ENCODE measurements at regions not wholly inside any gene's neighbourhood (a gene's known extent, or its start where the extent isn't known, plus 50 kb on each side); places are given as distances from the start of the nearest gene placed in this dataset.

DNA sequence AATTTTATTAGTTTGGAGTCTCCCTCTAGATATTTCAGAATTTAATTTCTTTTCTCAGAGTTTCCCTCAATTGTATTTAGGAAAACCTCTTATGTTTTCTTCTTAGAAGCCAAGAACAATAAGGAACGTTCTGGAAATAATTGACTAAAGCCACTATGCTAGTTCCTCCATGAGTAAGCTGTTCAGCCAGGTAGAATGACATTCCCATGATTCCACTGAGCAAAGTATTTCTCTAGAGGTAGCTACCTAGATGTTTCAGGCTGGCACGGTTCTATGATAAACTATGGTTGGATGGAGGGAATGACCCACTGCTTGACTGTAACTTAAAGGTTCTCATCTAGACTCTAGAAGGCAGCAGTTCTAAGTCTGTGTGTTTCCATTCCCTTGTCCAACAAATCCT lies 62.4 kb downstream of the CLDN17 start:
- POLR2A ChIA-PET (ENCODE audit: low non-redundant PET): no interaction called here
- H3K27ac ChIP-seq: no peak overlapping the region
- TF ChIP-seq, protein P1, sequence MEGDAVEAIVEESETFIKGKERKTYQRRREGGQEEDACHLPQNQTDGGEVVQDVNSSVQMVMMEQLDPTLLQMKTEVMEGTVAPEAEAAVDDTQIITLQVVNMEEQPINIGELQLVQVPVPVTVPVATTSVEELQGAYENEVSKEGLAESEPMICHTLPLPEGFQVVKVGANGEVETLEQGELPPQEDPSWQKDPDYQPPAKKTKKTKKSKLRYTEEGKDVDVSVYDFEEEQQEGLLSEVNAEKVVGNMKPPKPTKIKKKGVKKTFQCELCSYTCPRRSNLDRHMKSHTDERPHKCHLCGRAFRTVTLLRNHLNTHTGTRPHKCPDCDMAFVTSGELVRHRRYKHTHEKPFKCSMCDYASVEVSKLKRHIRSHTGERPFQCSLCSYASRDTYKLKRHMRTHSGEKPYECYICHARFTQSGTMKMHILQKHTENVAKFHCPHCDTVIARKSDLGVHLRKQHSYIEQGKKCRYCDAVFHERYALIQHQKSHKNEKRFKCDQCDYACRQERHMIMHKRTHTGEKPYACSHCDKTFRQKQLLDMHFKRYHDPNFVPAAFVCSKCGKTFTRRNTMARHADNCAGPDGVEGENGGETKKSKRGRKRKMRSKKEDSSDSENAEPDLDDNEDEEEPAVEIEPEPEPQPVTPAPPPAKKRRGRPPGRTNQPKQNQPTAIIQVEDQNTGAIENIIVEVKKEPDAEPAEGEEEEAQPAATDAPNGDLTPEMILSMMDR (conservative IDR thresholded peaks at IDR 0.05; ENCODE audit: low read depth): no peak
- no peak for DNase-seq (ENCODE audit: low spot score)
- CTCF ChIA-PET: interaction anchor here (0.5 kb wide), 1 partner anchor 305 kb away, joined by 3 read pairs; no protein-coding TSS in a partner anchor

DNA sequence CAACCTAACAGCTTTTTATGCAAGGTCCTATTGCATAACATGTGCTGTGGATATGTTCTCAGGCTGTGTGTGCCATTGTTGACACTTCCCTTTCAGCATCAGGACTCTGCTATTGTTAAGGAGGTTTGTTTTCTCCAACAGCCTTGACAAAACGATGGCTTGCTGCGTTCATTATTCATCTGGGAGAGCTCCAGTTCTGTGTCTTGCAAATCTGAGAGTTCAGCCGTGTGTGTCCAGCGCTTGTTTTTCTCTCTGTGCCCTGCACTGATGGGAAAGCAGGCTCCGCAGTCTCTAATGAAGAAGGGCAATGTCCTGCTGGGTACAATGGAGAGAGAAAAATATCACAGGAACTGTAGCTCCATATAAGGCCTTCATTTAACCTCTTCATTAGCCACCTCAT lies 63.7 kb downstream of the CLDN17 start:
- ChIA-PET CTCF (no interaction called here), POLR2A (ENCODE audit: low non-redundant PET) (no interaction called here)
- no peak for DNase-seq (ENCODE audit: low spot score)
- no peak overlapping the region for H3K27ac ChIP-seq
- TF ChIP-seq, protein P1 (conservative IDR thresholded peaks at IDR 0.05; ENCODE audit: low read depth): no peak

DNA sequence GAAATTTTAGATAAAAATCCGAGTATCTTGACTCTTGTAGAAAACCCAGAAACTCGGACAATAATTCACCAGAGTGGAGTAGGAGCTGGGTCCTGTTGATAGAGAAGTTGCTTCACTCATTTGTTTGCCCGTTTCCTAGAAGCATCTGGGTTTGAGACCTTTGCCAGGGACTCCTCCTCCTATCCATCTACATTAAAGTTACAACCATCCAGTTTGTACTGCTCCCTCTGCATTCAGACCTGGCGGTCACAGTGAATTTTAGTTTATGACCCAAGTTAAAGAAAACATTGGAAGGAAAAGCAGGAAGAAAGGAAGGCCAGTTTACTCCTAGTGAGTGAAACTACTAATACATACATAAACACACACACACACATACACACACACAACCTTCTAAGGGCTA lies 64.6 kb downstream of the CLDN17 start:
- ChIA-PET POLR2A (ENCODE audit: low non-redundant PET) (no interaction called here), CTCF (no interaction called here)
- H3K27ac ChIP-seq: no peak overlapping the region
- TF ChIP-seq, protein P1 (conservative IDR thresholded peaks at IDR 0.05; ENCODE audit: low read depth): no peak
- no peak for DNase-seq (ENCODE audit: low spot score)

DNA sequence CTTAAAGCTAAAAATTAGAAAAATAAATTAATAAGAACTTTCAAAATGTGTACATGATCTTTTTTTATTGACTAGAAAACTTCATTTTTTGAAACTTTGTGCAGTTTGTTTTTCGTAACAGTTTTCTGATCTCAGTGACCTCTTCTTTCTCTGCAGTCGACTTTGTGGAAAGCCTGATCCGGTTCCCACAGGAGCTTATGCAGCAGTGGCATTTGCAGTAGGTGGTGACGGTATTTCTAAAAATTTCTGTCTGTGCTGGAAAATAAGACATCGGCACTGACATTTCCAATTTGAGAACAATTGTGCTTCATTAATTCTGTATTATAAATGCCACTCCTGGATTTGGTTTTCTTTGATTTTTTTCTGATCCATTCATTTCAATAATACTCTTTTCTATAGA lies 68.8 kb downstream of the CLDN17 start:
- CTCF ChIA-PET: interaction anchor here (0.6 kb wide), 1 partner anchor 27 kb away, joined by 3 read pairs; no protein-coding TSS in a partner anchor
- DNase-seq (ENCODE audit: low spot score): no peak
- H3K27ac ChIP-seq: no peak overlapping the region
- POLR2A ChIA-PET (ENCODE audit: low non-redundant PET): no interaction called here
- TF ChIP-seq, protein P1 (conservative IDR thresholded peaks at IDR 0.05; ENCODE audit: low read depth): no peak

DNA sequence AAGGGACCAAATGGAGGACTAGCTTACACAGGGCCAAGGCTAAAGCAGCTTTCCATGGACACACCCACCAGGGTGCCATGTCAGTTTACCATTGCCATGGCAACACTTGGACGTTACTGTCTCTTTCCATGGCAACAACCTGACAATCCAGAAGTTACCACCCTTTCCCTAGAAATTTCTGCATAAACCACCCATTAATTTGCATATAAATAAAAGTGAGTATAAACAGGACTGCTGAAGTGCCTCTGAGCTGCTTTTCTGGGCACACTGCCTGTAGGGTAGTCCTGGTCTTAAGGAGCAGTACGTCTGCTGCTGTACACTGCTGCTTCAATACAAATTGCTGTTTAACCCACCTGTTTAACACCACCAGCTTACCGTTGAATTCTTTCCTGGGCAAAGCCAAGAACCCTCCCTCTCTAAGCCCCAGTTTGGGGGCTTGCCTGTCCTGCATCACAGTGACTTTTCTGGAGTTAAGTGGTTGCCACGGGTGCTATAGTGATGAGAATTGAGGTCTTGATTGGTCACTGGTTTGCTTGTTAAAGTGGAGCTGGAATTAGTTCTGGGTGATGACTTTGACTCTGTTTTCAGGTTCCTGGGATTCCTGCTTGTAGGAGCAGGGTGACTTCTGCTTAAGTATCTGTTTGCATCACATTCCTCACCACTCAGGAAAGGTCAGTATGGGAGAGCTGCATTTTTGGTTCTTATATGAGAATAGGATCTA lies 83.2 kb downstream of the CLDN17 start:
- TF ChIP-seq, protein P1 (conservative IDR thresholded peaks at IDR 0.05; ENCODE audit: low read depth): no peak
- CTCF ChIA-PET: interaction anchor here (2.0 kb wide), 1 partner anchor 10 kb away, joined by 6 read pairs; no protein-coding TSS in a partner anchor
- DNase-seq (ENCODE audit: low spot score): no peak
- POLR2A ChIA-PET (ENCODE audit: low non-redundant PET): no interaction called here
- H3K27ac ChIP-seq: no peak overlapping the region

DNA sequence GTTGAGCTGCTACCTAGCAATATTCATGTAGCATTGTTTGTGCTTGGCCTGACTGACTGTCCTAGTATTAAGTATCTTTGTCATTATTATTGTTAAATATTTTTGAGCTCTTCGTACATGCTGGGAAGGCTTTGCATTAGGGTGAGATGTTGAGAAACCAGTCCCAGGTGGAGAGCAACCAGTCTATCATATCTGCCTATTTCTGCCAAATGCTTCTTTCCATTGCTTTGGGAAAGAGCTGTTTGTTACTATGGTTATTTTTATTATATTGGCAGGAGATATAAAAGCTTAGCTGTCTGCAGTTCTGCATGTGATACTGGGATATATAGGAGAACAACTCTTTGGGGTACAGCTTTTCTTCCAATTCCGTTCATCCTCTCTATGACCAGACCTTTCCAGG lies 85.1 kb downstream of the CLDN17 start:
- DNase-seq (ENCODE audit: low spot score): no peak
- no peak overlapping the region for H3K27ac ChIP-seq
- CTCF ChIA-PET: interaction anchor here (0.6 kb wide), 1 partner anchor 24 kb away, joined by 4 read pairs; no protein-coding TSS in a partner anchor
- POLR2A ChIA-PET (ENCODE audit: low non-redundant PET): no interaction called here
- TF ChIP-seq, protein P1 (conservative IDR thresholded peaks at IDR 0.05; ENCODE audit: low read depth): no peak

Measured in RWPE1 (cell line).